ENCODE measurements at regions not wholly inside any gene's neighbourhood (a gene's known extent, or its start where the extent isn't known, plus 50 kb on each side); places are given as distances from the start of the nearest gene placed in this dataset.

GRCh38 chr2:219980638-219981037 is 353.2 kb downstream of the SLC4A3 start:
- Histone ChIP-seq H3K27ac (ENCODE audit: low read depth in 1 of 2, low read length in 2 of 2) (no peak overlapping the region), H3K9me3 (ENCODE audit: control insufficient read depth in 1 of 2, insufficient read depth in 1 of 2, low read length in 2 of 2) (no peaks in the 10 kb centered on the region), H3K4me3 (ENCODE audit: low read length) (no peak overlapping the region), H3K27me3 (ENCODE audit: control insufficient read depth in 1 of 2, insufficient read depth in 2 of 2, low read length in 2 of 2) (no peaks in the 10 kb centered on the region), H3K36me3 (ENCODE audit: insufficient read depth, low read length) (no peaks in the 10 kb centered on the region), H3K4me1 (ENCODE audit: insufficient read depth, low read length) (no peaks in the 10 kb centered on the region)
- DNase-seq (no peak), ATAC-seq (ENCODE audit: poor library complexity) (no peak)
- CTCF ChIA-PET, result no interaction called here
- H3K4me3 Mint-ChIP-seq, result no peak overlapping the region
- H3K4me1 Mint-ChIP-seq (ENCODE audit: low read depth), result no peaks in the 10 kb centered on the region
- H3K27ac Mint-ChIP-seq, result no peak overlapping the region
- H3K36me3 Mint-ChIP-seq (ENCODE audit: low read depth), result no peaks in the 10 kb centered on the region
- POLR2A ChIA-PET, result no interaction called here
- no peaks in the 10 kb centered on the region for H3K9me3 Mint-ChIP-seq
- intact Hi-C loops (cut with DNase I, micrococcal nuclease), result no loop called here
- TF ChIP-seq CTCF (IDR thresholded peaks at IDR 0.05), result no peak
- no peaks in the 10 kb centered on the region for H3K27me3 Mint-ChIP-seq

GRCh38 chr2:219983836-219984235 is 356.4 kb downstream of the SLC4A3 start:
- no peaks in the 10 kb centered on the region for H3K36me3 ChIP-seq (ENCODE audit: insufficient read depth, low read length)
- ATAC-seq (ENCODE audit: poor library complexity) (no peak), DNase-seq (no peak)
- intact Hi-C loops (cut with DNase I, micrococcal nuclease), result no loop called here
- Mint-ChIP-seq H3K4me3 (no peak overlapping the region), H3K27ac (no peak overlapping the region), H3K36me3 (ENCODE audit: low read depth) (no peaks in the 10 kb centered on the region), H3K4me1 (ENCODE audit: low read depth) (no peaks in the 10 kb centered on the region), H3K9me3 (peaks cover 5% of the 10 kb centered on the region), H3K27me3 (no peaks in the 10 kb centered on the region)
- H3K9me3 ChIP-seq (ENCODE audit: control insufficient read depth in 1 of 2, insufficient read depth in 1 of 2, low read length in 2 of 2), result no peaks in the 10 kb centered on the region
- TF ChIP-seq CTCF (IDR thresholded peaks at IDR 0.05), result no peak
- H3K27ac ChIP-seq (ENCODE audit: low read depth in 1 of 2, low read length in 2 of 2), result no peak overlapping the region
- CTCF ChIA-PET, result no interaction called here
- H3K4me3 ChIP-seq (ENCODE audit: low read length), result no peak overlapping the region
- H3K27me3 ChIP-seq (ENCODE audit: control insufficient read depth in 1 of 2, insufficient read depth in 2 of 2, low read length in 2 of 2), result no peaks in the 10 kb centered on the region
- POLR2A ChIA-PET, result no interaction called here
- no peaks in the 10 kb centered on the region for H3K4me1 ChIP-seq (ENCODE audit: insufficient read depth, low read length)

GRCh38 chr2:219985017-219985416 is 357.6 kb downstream of the SLC4A3 start:
- Mint-ChIP-seq H3K9me3 (peaks cover 5% of the 10 kb centered on the region), H3K36me3 (ENCODE audit: low read depth) (no peaks in the 10 kb centered on the region), H3K4me1 (ENCODE audit: low read depth) (no peaks in the 10 kb centered on the region), H3K4me3 (no peak overlapping the region), H3K27me3 (no peaks in the 10 kb centered on the region), H3K27ac (no peak overlapping the region)
- no peaks in the 10 kb centered on the region for H3K9me3 ChIP-seq (ENCODE audit: control insufficient read depth in 1 of 2, insufficient read depth in 1 of 2, low read length in 2 of 2)
- H3K27me3 ChIP-seq (ENCODE audit: control insufficient read depth in 1 of 2, insufficient read depth in 2 of 2, low read length in 2 of 2), result no peaks in the 10 kb centered on the region
- intact Hi-C loops (cut with DNase I, micrococcal nuclease), result no loop called here
- H3K27ac ChIP-seq (ENCODE audit: low read depth in 1 of 2, low read length in 2 of 2), result no peak overlapping the region
- CTCF ChIA-PET, result interaction anchor here (1.2 kb wide), 1 partner anchor 8 kb away, joined by 4 read pairs; no protein-coding TSS in a partner anchor
- H3K36me3 ChIP-seq (ENCODE audit: insufficient read depth, low read length), result no peaks in the 10 kb centered on the region
- ATAC-seq (ENCODE audit: poor library complexity) (no peak), DNase-seq (no peak)
- TF ChIP-seq CTCF (IDR thresholded peaks at IDR 0.05), result no peak
- POLR2A ChIA-PET, result no interaction called here
- H3K4me3 ChIP-seq (ENCODE audit: low read length), result no peak overlapping the region
- no peaks in the 10 kb centered on the region for H3K4me1 ChIP-seq (ENCODE audit: insufficient read depth, low read length)
